ENCODE measurements at regions not wholly inside any gene's neighbourhood (a gene's known extent, or its start where the extent isn't known, plus 50 kb on each side); places are given as distances from the start of the nearest gene placed in this dataset.

DNA sequence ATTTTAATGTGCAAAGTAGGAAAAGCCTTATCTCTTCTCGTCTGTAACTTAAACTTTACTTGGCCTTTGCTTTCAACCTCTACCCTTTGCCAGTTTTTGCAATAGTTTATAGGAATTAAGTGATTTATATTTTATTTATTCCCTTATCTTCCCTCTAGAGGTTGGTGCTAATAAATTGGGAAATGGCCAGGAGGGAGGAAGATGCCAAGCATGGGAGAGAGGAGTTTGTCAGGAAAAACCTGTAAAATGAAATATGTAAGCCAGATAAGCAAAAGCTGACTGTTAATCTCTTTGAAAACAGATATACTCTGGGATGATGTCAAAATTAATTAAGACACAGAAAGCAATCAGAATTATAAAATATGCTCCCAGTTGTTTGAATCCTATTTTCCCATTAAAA is 484.5 kb downstream of the NR2F1-AS1 start:
- no peak for FAIRE-seq

DNA sequence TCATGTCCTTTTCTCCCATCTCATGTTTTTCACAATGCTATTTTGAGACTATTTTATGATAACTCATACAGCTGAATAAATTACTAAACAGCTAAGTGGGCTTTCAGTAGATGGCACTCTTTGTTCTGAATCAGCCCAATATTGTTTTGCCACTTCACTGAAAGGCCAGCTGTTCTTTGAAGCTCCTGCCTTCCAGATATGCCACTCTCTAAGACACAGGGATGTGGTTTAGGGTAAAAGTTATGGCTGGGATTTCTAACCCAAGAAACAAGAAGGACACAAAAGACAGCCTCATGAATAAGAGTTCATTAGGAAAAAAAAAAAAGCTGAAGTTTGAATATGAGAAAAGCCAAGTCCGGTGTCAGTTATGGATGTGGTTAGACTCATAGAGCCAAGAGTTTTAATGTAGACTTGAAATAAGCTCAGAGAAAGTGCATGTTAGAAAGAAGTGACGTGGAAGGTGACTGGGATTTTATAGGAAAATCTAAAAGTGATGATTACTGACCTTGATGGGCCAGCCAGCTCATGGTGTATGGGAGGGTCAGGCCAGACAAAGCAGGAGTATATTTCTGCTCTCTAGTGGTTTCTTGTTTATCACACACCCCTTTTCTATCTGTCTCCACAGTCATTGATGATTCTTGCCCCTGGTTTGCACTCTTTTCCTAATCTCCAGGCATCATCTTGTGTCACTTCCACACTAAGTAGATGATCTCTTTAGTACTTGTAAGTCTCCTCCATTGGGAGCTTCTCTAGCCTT is 488.5 kb downstream of the NR2F1-AS1 start:
- FAIRE-seq: no peak

DNA sequence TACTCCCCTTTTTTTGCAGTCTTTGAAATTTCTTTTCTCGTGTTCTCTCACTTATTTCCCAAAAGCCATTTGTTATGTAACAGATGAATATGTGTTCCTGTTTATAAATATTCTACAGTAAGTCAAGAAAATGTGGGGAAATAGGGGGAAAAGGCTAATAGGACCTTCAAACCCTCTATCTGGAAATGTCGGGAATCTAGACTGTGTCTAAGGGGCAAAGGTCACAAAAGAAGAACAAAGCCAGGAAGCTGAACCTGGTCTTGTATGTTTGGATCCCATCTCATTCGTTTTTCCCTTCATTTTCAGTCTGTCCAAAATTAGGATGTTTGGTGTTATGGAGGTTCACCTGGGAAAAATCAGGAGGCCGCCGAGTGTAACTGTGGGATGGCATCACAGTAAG is 490.3 kb downstream of the NR2F1-AS1 start:
- FAIRE-seq: no peak

- FAIRE-seq: no peak
These were observed 492.2 kb downstream of the NR2F1-AS1 start for GRCh38 chr5:93088592-93089389.

DNA sequence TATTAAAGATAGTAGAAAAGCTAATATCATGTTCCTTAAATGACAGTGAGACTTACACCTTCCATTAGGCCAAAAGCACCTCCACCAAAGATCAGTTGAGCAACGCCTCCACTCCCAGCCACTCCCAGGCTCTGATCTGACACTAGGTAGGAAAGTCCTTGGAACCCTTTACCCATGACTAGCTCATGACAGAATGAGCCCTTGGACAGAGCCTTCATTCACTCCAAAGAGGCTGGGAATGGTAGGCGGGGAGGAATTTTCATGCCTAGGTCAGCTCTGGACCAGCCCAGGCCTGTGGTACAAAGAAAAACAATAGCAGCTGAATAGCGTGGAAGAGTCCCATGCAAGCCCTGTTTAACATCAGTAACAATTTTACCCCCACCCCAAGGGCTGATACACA is 493.7 kb downstream of the NR2F1-AS1 start:
- FAIRE-seq: no peak

DNA sequence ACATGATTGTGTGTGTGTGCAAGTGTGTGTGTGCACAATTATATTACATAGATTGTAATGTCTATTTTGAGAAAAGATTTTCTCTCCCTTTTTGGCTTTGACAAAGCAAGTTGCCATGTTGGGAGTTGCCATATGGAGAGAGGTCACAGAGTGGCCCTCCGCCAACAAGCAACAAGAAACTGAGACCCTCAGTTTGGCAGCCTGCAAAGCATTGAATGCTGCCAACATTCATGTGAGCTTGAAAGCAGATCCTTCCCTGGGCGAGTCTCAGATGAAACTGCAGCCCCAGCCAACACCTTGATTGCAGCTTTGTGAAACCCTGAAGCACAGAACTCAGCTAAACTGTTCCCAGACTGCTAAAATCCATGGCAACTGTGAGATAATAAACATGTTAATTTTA is 498.0 kb downstream of the NR2F1-AS1 start:
- no peak for FAIRE-seq

DNA sequence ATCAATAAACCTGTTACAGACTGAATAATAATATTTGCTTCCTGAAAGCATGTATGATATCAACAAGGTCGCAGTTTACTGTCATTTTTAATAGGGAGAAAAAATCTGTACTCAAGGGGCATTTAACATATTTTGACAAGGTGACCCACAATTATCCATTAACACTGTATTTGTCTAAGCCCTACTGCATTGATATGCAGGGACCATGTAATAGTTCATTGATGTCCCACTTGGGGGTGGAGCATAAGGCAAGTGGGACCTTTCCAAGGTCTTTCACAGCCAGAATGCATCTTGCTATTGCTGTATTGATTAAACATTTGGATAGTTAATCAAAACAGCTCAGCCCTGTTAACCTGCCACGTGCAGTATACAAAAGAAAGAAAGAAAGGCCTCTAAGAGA is 502.0 kb downstream of the NR2F1-AS1 start:
- no peak for FAIRE-seq

GRCh38 chr5:93078082-93079038 is 502.7 kb downstream of the NR2F1-AS1 start:
- peak; percentile 93 for FAIRE-seq

- no peak for FAIRE-seq
These were observed 504.5 kb downstream of the NR2F1-AS1 start for GRCh38 chr5:93076566-93076965.

GRCh38 chr5:93076096-93076495 is 504.9 kb downstream of the NR2F1-AS1 start:
- no peak for FAIRE-seq

- FAIRE-seq: no peak
These were observed 507.5 kb downstream of the NR2F1-AS1 start for GRCh38 chr5:93073547-93073946.

DNA sequence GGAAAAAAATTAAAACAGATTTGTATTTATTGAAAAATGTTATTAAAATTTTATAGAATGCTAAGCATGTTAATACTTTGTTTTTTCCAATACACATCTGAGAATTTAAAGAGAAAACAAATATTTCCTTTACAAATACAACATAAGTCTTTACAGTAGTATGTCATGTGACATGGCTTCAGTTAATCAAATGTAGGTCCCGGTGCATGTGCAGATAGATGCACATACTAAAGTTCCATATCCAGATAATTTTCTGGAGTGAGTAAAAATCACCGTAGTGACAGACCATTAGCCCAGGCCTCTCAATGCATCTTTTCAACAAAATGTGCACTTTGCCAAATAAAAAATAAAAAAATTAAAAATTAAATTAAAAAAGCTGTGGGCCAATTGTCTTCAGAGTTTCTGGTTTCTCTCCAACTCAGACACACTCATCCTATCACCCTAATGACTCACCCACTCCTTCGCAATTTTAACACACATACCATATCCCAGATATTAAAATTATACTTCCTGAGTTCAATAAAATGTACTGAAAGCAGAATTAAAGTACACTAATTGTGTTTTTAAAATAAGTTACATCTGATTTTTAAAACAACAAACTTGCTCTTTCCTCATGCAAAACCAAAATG is 508.1 kb downstream of the NR2F1-AS1 start:
- FAIRE-seq: no peak

GRCh38 chr5:93071710-93072109 is 509.3 kb downstream of the NR2F1-AS1 start:
- no peak for FAIRE-seq

GRCh38 chr5:93070938-93071337 is 510.1 kb downstream of the NR2F1-AS1 start:
- no peak for FAIRE-seq

- no peak for FAIRE-seq
These were observed 511.7 kb downstream of the NR2F1-AS1 start for GRCh38 chr5:93069276-93069675.

- FAIRE-seq: no peak
These were observed 518.5 kb downstream of the NR2F1-AS1 start for GRCh38 chr5:93062548-93062947.

DNA sequence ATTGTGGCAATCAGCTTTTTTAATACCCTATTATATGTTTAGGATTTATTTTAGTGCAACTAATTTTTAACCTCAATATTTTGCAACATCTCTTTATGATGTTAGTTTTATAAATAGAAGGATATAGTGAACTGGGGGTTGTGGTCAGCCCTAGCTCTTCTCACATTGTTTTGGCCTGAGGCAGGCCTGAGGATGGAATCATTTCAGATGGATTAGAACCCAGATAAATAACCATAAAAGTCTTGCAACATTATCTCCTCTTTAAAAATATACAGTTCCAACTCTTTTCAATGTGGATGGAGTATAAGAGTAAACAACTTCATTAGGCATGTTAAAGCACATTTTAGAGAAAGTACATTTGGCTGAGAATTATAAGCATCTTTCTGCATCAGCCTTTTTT is 522.7 kb downstream of the NR2F1-AS1 start:
- no peak for FAIRE-seq

GRCh38 chr5:93057311-93057710 is 523.7 kb downstream of the NR2F1-AS1 start:
- no peak for FAIRE-seq

DNA sequence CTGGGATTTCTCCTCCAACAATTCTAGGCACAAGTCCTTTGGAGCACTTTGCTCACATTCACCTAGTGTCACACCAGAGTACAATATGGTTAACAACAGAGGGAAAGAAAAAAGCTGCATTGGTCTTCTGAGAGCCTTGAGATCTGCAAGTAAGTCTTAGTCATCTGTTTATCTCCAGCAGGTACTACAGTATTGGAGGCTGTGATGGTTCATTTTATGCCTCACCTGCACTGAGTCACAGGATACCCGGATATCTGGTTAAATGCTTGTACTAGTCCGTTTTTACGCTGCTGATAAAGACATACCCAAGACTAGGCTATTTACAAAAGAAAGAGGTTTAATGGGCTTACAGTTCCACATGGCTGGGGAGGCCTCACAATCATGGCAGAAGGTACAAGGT is 525.0 kb downstream of the NR2F1-AS1 start:
- FAIRE-seq: no peak

DNA sequence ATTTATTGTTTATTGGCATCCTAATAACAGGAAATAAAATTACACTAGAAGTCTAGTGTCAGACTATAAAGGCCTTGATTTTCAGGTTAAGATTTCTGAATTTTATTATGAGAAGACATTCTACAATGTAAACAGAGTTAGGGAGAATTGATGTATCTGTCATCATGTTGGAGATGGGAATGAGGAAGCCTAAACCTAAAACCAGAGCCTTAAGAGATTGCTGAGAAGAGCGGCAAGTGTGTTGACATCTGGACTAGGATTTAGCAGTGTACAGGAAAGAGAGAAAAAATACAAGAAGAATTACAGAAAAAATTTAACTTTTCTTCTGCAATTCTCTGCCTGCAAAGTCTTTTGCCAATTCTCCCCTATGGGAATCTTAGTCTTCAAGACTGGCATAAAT is 525.5 kb downstream of the NR2F1-AS1 start:
- FAIRE-seq: no peak

DNA sequence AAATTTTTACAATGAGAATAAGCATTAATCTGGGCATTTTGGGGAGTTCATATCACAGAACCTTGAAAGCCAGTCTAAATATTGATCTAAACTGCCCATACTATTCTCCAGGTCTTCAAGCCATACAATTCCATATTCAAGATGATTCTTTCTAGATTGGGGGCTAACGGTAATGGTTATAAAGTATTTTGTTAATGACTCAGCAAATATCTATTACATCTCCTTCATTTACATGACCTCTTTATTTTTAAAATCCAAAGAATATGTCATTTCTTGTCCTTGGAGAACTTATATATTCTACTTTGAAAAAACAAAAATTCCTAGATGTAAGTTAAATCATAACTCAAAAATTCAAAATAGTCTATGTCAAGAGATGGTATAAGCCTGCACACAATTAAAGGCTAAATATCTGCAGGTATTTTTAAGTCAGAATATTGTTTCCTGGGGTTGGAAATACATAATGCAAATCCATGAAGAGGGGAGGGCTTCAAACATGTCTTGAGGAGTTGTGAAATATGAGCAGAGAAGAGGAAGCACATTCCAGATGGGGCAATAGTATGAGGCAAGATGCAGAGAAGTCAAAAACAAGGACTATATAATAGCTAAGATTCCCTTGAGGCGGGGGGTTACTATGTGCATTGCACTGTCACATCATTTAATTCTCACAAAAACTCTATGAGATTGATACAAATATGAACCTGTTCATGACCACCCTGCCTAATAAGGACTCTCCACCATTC is 526.4 kb downstream of the NR2F1-AS1 start:
- FAIRE-seq: no peak

GRCh38 chr5:93053825-93054224 is 527.2 kb downstream of the NR2F1-AS1 start:
- FAIRE-seq: no peak
